SKM-1 (cell line): ENCODE measurements at regions not wholly inside any gene's neighbourhood (a gene's known extent, or its start where the extent isn't known, plus 50 kb on each side); places are given as distances from the start of the nearest gene placed in this dataset.

Experiments
- DNase-seq: peaks from one replicate; lab custom pipeline; 2025; ENCODE audit not compliant: unreplicated experiment; lab: John Stamatoyannopoulos, UW

- DNase-seq = no peak
Observed at GRCh38 chr7:3193379-3194120, 107.5 kb upstream of the SDK1 start.

GRCh38 chr7:3194501-3195141 is 106.4 kb upstream of the SDK1 start:
- no peak for DNase-seq

GRCh38 chr7:3195160-3195559 is 105.9 kb upstream of the SDK1 start:
- no peak for DNase-seq

- no peak for DNase-seq
Observed at GRCh38 chr7:3196629-3197400, 104.2 kb upstream of the SDK1 start.

- DNase-seq = no peak
Observed at GRCh38 chr7:3197567-3198213, 103.4 kb upstream of the SDK1 start.

- no peak for DNase-seq
Observed at GRCh38 chr7:3198316-3198715, 102.7 kb upstream of the SDK1 start.

- no peak for DNase-seq
Observed at GRCh38 chr7:3200504-3200903, 100.5 kb upstream of the SDK1 start.

GRCh38 chr7:3201306-3201705 is 99.7 kb upstream of the SDK1 start:
- no peak for DNase-seq

- DNase-seq = no peak
Observed at GRCh38 chr7:3201937-3202710, 98.9 kb upstream of the SDK1 start.

GRCh38 chr7:3204526-3204925 is 96.5 kb upstream of the SDK1 start:
- no peak for DNase-seq

GRCh38 chr7:3206101-3206500 is 95.0 kb upstream of the SDK1 start:
- no peak for DNase-seq

- no peak for DNase-seq
Observed at GRCh38 chr7:3206771-3207191, 94.3 kb upstream of the SDK1 start.

- DNase-seq = no peak
Observed at GRCh38 chr7:3207387-3207902, 93.6 kb upstream of the SDK1 start.

GRCh38 chr7:3210531-3210930 is 90.5 kb upstream of the SDK1 start:
- no peak for DNase-seq

- DNase-seq = no peak
Observed at GRCh38 chr7:3214090-3214413, 87.0 kb upstream of the SDK1 start.

GRCh38 chr7:3215624-3216585 is 85.1 kb upstream of the SDK1 start:
- no peak for DNase-seq

- DNase-seq = no peak
Observed at GRCh38 chr7:3217166-3217565, 83.9 kb upstream of the SDK1 start.

- no peak for DNase-seq
Observed at GRCh38 chr7:3218411-3219225, 82.4 kb upstream of the SDK1 start.
